ENCODE measurements at regions not wholly inside any gene's neighbourhood (a gene's known extent, or its start where the extent isn't known, plus 50 kb on each side); places are given as distances from the start of the nearest gene placed in this dataset.
A peak's percentile ranks its signal among the peaks of the same experiment; 100 is the strongest.

DNA sequence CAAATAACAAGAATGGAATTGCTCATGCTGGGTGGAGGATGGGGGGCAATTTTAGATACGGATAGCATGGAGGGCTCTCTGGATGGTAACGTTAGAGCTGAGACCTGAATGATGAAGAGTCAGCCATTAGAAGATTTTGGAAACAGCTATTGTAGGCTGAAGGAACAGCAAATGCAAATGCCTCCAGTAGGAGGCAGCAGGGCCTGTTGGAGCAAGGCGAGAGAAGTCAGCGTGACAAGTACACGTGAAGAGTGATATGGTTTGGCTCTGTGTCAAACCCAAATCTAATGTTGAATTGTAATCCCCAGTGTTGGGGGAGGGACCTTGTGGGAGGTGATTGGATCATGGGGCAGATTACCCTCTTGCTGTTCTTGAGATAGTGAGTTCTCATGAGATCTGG is 59.3 kb upstream of the SOD3 start:
- Mint-ChIP-seq H3K4me3 (no peak overlapping the region), H3K27ac (no peak overlapping the region; a peak in 1 of 7 replicates), H3K27me3 (ENCODE audit: low read depth) (peaks cover 5% of the 10 kb centered on the region), H3K36me3 (ENCODE audit: insufficient read depth in 1 of 3, low read depth in 3 of 3) (peaks cover 20 to 25% (median 20%) of the 10 kb centered on the region in 3 experiments), H3K4me1 (peaks cover 0 to 5% of the 10 kb centered on the region in 2 experiments; a peak in 1 of 4 replicates), H3K9me3 (peaks cover 25 to 27% of the 10 kb centered on the region in 2 experiments)
- H3K4me2 ChIP-seq (ENCODE audit: insufficient read depth, insufficient read length, low read length): no peak overlapping the region
- no peak overlapping the region for H3K14ac ChIP-seq (ENCODE audit: insufficient read depth, low read length)
- H2AK5ac ChIP-seq (ENCODE audit: insufficient read length, low read length): no peak overlapping the region
- no peaks in the 10 kb centered on the region for H3K79me1 ChIP-seq (ENCODE audit: insufficient read depth, low read depth, low read length, poor library complexity, severe bottlenecking)
- no peak overlapping the region for H2BK120ac ChIP-seq (ENCODE audit: low read depth, low read length, poor library complexity, severe bottlenecking)
- H3K4me1 ChIP-seq (ENCODE audit: insufficient read depth, low read length): no peaks in the 10 kb centered on the region
- no peak overlapping the region for H2BK12ac ChIP-seq (ENCODE audit: insufficient read length, low read depth, low read length)
- H2BK5ac ChIP-seq (ENCODE audit: insufficient read length, low read length): no peak overlapping the region
- H3K79me2 ChIP-seq (ENCODE audit: insufficient read depth, low read length): no peaks in the 10 kb centered on the region
- H3T11ph ChIP-seq (ENCODE audit: low read length): no peak overlapping the region
- H2BK15ac ChIP-seq (ENCODE audit: low read depth, low read length): no peak overlapping the region
- no peaks in the 10 kb centered on the region for H4K20me1 ChIP-seq (ENCODE audit: control insufficient read depth, insufficient read depth, insufficient read length)
- no peak overlapping the region for H3K27ac ChIP-seq (ENCODE audit: insufficient read length, low read depth, low read length)
- no peak overlapping the region for H3K9ac ChIP-seq (ENCODE audit: extremely low read depth, insufficient read length, low read length)
- H3K56ac ChIP-seq (ENCODE audit: insufficient read length, low read depth, low read length): no peak overlapping the region
- no peak overlapping the region for H2AFZ ChIP-seq (ENCODE audit: low read length)
- H3K27me3 ChIP-seq (ENCODE audit: insufficient read depth, low read length): no peaks in the 10 kb centered on the region
- DNase-seq: peak; percentile 50
- H3K4ac ChIP-seq (ENCODE audit: low read depth, low read length): no peak overlapping the region
- H4K8ac ChIP-seq (replicated peaks; ENCODE audit: insufficient read length, low read depth, low read length): no peak overlapping the region
- H4K5ac ChIP-seq (ENCODE audit: insufficient read length, low read depth, low read length): no peak overlapping the region
- no peak overlapping the region for H2BK20ac ChIP-seq (ENCODE audit: low read depth, low read length, poor library complexity, severe bottlenecking)
- WGBS (ENCODE audit: extremely low coverage, insufficient read length, low lambda C conversion rate): no CpG with 5 or more reads among the region's 5 CpGs
- H3K18ac ChIP-seq (ENCODE audit: insufficient read length, low read depth, low read length): no peak overlapping the region
- H3K23me2 ChIP-seq (ENCODE audit: insufficient read length, low read depth, low read length, poor library complexity, severe bottlenecking): no peaks in the 10 kb centered on the region
- no peak overlapping the region for H4K91ac ChIP-seq (ENCODE audit: insufficient read length, low read depth, low read length)
- no peak overlapping the region for H3K23ac ChIP-seq (ENCODE audit: insufficient read length, low read depth, low read length)
- peaks cover 8% of the 10 kb centered on the region for H3K9me3 ChIP-seq (ENCODE audit: control insufficient read depth, low read depth, low read length)
- TF ChIP-seq, protein P1, sequence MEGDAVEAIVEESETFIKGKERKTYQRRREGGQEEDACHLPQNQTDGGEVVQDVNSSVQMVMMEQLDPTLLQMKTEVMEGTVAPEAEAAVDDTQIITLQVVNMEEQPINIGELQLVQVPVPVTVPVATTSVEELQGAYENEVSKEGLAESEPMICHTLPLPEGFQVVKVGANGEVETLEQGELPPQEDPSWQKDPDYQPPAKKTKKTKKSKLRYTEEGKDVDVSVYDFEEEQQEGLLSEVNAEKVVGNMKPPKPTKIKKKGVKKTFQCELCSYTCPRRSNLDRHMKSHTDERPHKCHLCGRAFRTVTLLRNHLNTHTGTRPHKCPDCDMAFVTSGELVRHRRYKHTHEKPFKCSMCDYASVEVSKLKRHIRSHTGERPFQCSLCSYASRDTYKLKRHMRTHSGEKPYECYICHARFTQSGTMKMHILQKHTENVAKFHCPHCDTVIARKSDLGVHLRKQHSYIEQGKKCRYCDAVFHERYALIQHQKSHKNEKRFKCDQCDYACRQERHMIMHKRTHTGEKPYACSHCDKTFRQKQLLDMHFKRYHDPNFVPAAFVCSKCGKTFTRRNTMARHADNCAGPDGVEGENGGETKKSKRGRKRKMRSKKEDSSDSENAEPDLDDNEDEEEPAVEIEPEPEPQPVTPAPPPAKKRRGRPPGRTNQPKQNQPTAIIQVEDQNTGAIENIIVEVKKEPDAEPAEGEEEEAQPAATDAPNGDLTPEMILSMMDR (conservative IDR thresholded peaks at IDR 0.05): peak; percentile 74

Data from H9 (cell line).